GM12864 (cell line): ENCODE measurements at regions not wholly inside any gene's neighbourhood (a gene's known extent, or its start where the extent isn't known, plus 50 kb on each side); places are given as distances from the start of the nearest gene placed in this dataset.
"Not testable (repeated sequence)": the region's sequence is repeated elsewhere in the genome, so short reads cannot be mapped to it uniquely, and the experiment has no call there.

Experiments
- DNase-seq: peaks from one replicate; pipeline ENCODE4 v3.0.0-alpha.2; 2011; ENCODE audit warnings: low read depth
- H3K4me3 ChIP-seq: 2 replicates; pipeline ENCODE4 v1.5.1; 2011; ENCODE audit warnings: mild to moderate bottlenecking, low read depth, low read length, control low read depth
- CTCF ChIP-seq: IDR thresholded peaks from 2 replicates; pipeline ENCODE4 v1.5.1; 2011; ENCODE audit warnings: low read depth, mild to moderate bottlenecking, moderate library complexity, low read length, control low read depth, inconsistent platforms; ENCODE audit errors: missing control alignments

- H3K4me3 ChIP-seq: no peak overlapping the region
- DNase-seq: no peak
- TF ChIP-seq CTCF: no peak
Observed at GRCh38 chr14:51596488-51597117, 55.1 kb upstream of the FRMD6 start.

- TF ChIP-seq CTCF: no peak
- H3K4me3 ChIP-seq: no peak overlapping the region
- no peak for DNase-seq
Observed at GRCh38 chr14:51597261-51598001, 54.3 kb upstream of the FRMD6 start.

- not testable (repeated sequence) for H3K4me3 ChIP-seq, DNase-seq
Observed at GRCh38 chr14:51598924-51599600, 52.6 kb upstream of the FRMD6 start.

DNA sequence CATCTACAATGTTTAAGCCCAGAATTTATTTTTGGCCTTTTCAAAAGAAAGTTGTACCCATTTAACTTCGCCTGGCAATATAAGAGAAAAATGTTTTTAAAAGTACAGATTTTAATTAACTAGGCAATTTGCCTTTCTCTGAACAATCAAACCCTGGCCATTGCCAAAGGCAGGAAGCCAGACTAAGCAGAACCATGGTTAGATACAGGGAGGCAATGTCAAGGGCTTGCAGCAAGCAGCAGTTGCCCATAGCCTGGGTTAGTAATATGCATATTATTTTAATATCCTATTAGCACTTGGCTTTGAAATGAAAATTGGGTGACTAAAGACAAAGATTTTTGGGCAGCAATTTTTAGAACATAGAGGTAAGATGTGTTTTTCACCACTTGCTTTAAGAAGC is 51.1 kb upstream of the FRMD6 start:
- TF ChIP-seq CTCF: no peak
- H3K4me3 ChIP-seq: no peak overlapping the region
- no peak for DNase-seq
